NCI-H2107 (cell line): ENCODE measurements at regions not wholly inside any gene's neighbourhood (a gene's known extent, or its start where the extent isn't known, plus 50 kb on each side); places are given as distances from the start of the nearest gene placed in this dataset.
"Not testable (repeated sequence)": the region's sequence is repeated elsewhere in the genome, so short reads cannot be mapped to it uniquely, and the experiment has no call there.

Experiments
- DNase-seq: peaks from one replicate; lab custom pipeline; 2025; lab: John Stamatoyannopoulos, UW

GRCh38 chr6:166806217-166806838 lies 150.0 kb downstream of the RNASET2 start:
- DNase-seq, result no peak

GRCh38 chr6:166803471-166803870 lies 152.9 kb downstream of the RNASET2 start:
- no peak for DNase-seq

GRCh38 chr6:166802401-166802800 lies 153.9 kb downstream of the RNASET2 start:
- no peak for DNase-seq

- DNase-seq, result no peak
Measured at GRCh38 chr6:166800137-166800536, 156.2 kb downstream of the RNASET2 start.

GRCh38 chr6:166798652-166799051 lies 157.7 kb downstream of the RNASET2 start:
- DNase-seq, result no peak

GRCh38 chr6:166796610-166797009 lies 159.7 kb downstream of the RNASET2 start:
- DNase-seq, result no peak

GRCh38 chr6:166795879-166796278 lies 160.5 kb downstream of the RNASET2 start:
- no peak for DNase-seq

GRCh38 chr6:166790808-166791207 lies 163.8 kb upstream of the RPS6KA2 start:
- not testable (repeated sequence) for DNase-seq

- DNase-seq, result not testable (repeated sequence)
Measured at GRCh38 chr6:166788846-166789529, 161.9 kb upstream of the RPS6KA2 start.

GRCh38 chr6:166786704-166787293 lies 159.7 kb upstream of the RPS6KA2 start:
- peak; percentile 67 for DNase-seq

- no peak for DNase-seq
Measured at GRCh38 chr6:166785131-166785530, 158.1 kb upstream of the RPS6KA2 start.

- DNase-seq, result no peak
Measured at GRCh38 chr6:166784691-166785090, 157.6 kb upstream of the RPS6KA2 start.

- no peak for DNase-seq
Measured at GRCh38 chr6:166782520-166782919, 155.5 kb upstream of the RPS6KA2 start.

GRCh38 chr6:166781331-166781730 lies 154.3 kb upstream of the RPS6KA2 start:
- no peak for DNase-seq

GRCh38 chr6:166779963-166780683 lies 153.1 kb upstream of the RPS6KA2 start:
- DNase-seq, result no peak

GRCh38 chr6:166779381-166779780 lies 152.3 kb upstream of the RPS6KA2 start:
- DNase-seq, result no peak

GRCh38 chr6:166778776-166779175 lies 151.7 kb upstream of the RPS6KA2 start:
- no peak for DNase-seq

GRCh38 chr6:166778046-166778445 lies 151.0 kb upstream of the RPS6KA2 start:
- no peak for DNase-seq

- DNase-seq, result no peak
Measured at GRCh38 chr6:166777096-166777630, 150.1 kb upstream of the RPS6KA2 start.

- no peak for DNase-seq
Measured at GRCh38 chr6:166776571-166776970, 149.5 kb upstream of the RPS6KA2 start.

GRCh38 chr6:166775923-166776220 lies 148.8 kb upstream of the RPS6KA2 start:
- DNase-seq, result no peak

- peak; percentile 59 for DNase-seq
Measured at GRCh38 chr6:166775180-166775922, 148.3 kb upstream of the RPS6KA2 start.
